ENCODE measurements at regions not wholly inside any gene's neighbourhood (a gene's known extent, or its start where the extent isn't known, plus 50 kb on each side); places are given as distances from the start of the nearest gene placed in this dataset.

- Histone ChIP-seq H2AFZ (ENCODE audit: control insufficient read depth, low read depth, low read length) (no peak overlapping the region), H3K4me2 (ENCODE audit: control insufficient read depth, insufficient read depth) (no peak overlapping the region), H3K4me1 (ENCODE audit: control insufficient read depth, insufficient read depth, low read length) (no peaks in the 10 kb centered on the region), H3K27me3 (replicated peaks in 1 of 2; ENCODE audit: control insufficient read depth in 2 of 2, insufficient read depth in 2 of 2, low read length in 1 of 2) (no peaks in the 10 kb centered on the region), H3K9me3 (replicated peaks; ENCODE audit: control insufficient read depth, insufficient read depth, low read length) (peaks cover 2% of the 10 kb centered on the region; the same call in 1 of the 3 replicates), H3K4me3 (no peak overlapping the region), H3K9ac (ENCODE audit: control insufficient read depth, insufficient read depth, low read length) (no peak overlapping the region), H3K36me3 (ENCODE audit: control insufficient read depth in 2 of 2, insufficient read depth in 2 of 2, low read length in 1 of 2) (no peaks in the 10 kb centered on the region), H3K79me2 (ENCODE audit: control insufficient read depth, insufficient read depth, low read length) (no peaks in the 10 kb centered on the region), H3K27ac (ENCODE audit: control insufficient read depth, insufficient read depth) (no peak overlapping the region), H4K20me1 (ENCODE audit: control insufficient read depth, insufficient read depth) (no peaks in the 10 kb centered on the region)
- 0% methylated on average over 2 of the region's 2 CpGs for WGBS (ENCODE audit: insufficient coverage, insufficient replicate concordance, low lambda C conversion rate, missing lambda C conversion rate)
- ChIA-PET SMC1A (ENCODE audit: uncharacterized antibody, unreplicated experiment) (interaction anchor here (0.6 to 1.6 kb wide), 3 partner anchors 15 to 363 kb away, joined by 3 to 5 read pairs (median 3); no protein-coding TSS in a partner anchor), RAD21 (ENCODE audit: unreplicated experiment) (no interaction called here), CTCF (interaction anchor here (1.0 kb wide), 1 partner anchor 25 kb away, joined by 4 read pairs; no protein-coding TSS in a partner anchor), POLR2A (no interaction called here)
- DNase-seq (ENCODE audit: low read depth, low spot score) (no peak), FAIRE-seq (no peak), ATAC-seq (no peak)
- intact Hi-C loops (cut with micrococcal nuclease; ENCODE audit: unreplicated experiment) = no loop called here
- in situ Hi-C loops (cut with MboI) = no loop called here
- no TSS peak for BruUV-seq (replicated peaks)
- no peak for TF ChIP-seq CBX5 (IDR thresholded peaks at IDR 0.05; ENCODE audit: low read depth)
- no peak for TF ChIP-seq RBBP5 (conservative IDR thresholded peaks at IDR 0.05)
- no peak for TF ChIP-seq CBFB (IDR thresholded peaks at IDR 0.05; ENCODE audit: low read depth)
- TF ChIP-seq POLR2A (IDR thresholded peaks at IDR 0.05; ENCODE audit: low read depth, low read length) = no peak
- TF ChIP-seq FOXM1 (IDR thresholded peaks at IDR 0.05; ENCODE audit: low read depth, low read length) = no peak
- no peak for TF ChIP-seq MYC (IDR thresholded peaks at IDR 0.05; ENCODE audit: insufficient read depth, insufficient read length, insufficient replicate concordance, low read length, severe bottlenecking)
- TF ChIP-seq IKZF2 (IDR thresholded peaks at IDR 0.05) = no peak
- TF ChIP-seq SMAD5 (IDR thresholded peaks at IDR 0.05; ENCODE audit: low read depth) = no peak
- no peak for TF ChIP-seq USF2 (IDR thresholded peaks at IDR 0.05; ENCODE audit: borderline replicate concordance, low read depth, low read length)
- TF ChIP-seq CEBPB (IDR thresholded peaks at IDR 0.05; ENCODE audit: borderline replicate concordance in 1 of 2, low read depth in 2 of 2, low read length in 2 of 2) = no peak
- TF ChIP-seq E2F8 (IDR thresholded peaks at IDR 0.05; ENCODE audit: low read depth, partially characterized antibody) = no peak
- TF ChIP-seq E2F4 (IDR thresholded peaks at IDR 0.05; ENCODE audit: low read depth, low read length) = no peak
These were observed 527.3 kb downstream of the PLPP3 start for GRCh38 chr1:56052041-56052440.
